Loucy (cell line): ENCODE measurements at regions not wholly inside any gene's neighbourhood (a gene's known extent, or its start where the extent isn't known, plus 50 kb on each side); places are given as distances from the start of the nearest gene placed in this dataset.

ENCODE experiments used
- H2AFZ ChIP-seq: fragments of 200-600 bp; sonication (generic); 2 replicates; pipeline ENCODE4 v1.6.0; 2016; ENCODE audit warnings: antibody characterized with exemption, mild to moderate bottlenecking, low read length, moderate library complexity
- H3F3A ChIP-seq: fragments of 200-600 bp; 2 replicates; pipeline ENCODE4 v1.6.0; 2016; ENCODE audit warnings: antibody characterized with exemption, low read depth, mild to moderate bottlenecking
- H3K27me3 ChIP-seq: fragments of 200-600 bp; sonication (generic); 2 replicates; pipeline ENCODE4 v1.6.1; 2014; ENCODE audit warnings: low read length, mild to moderate bottlenecking; ENCODE audit not compliant: insufficient read depth, poor library complexity, severe bottlenecking
- H3K36me3 ChIP-seq: fragments of 200-600 bp; sonication (generic); 2 replicates; pipeline ENCODE4 v1.6.1; 2016; ENCODE audit warnings: low read length; ENCODE audit not compliant: insufficient read depth
- H3K4me1 ChIP-seq: fragments of 200-600 bp; sonication (generic); 2 replicates; pipeline ENCODE4 v1.5.1; 2014; ENCODE audit warnings: low read length, mild to moderate bottlenecking; ENCODE audit not compliant: insufficient read depth, poor library complexity, severe bottlenecking
- H3K4me2 ChIP-seq: fragments of 200-600 bp; sonication (generic); 2 replicates; pipeline ENCODE4 v1.6.0; 2014; ENCODE audit warnings: antibody characterized with exemption, low read length, low read depth, mild to moderate bottlenecking; ENCODE audit not compliant: poor library complexity, severe bottlenecking
- H3K4me3 ChIP-seq: fragments of 200-600 bp; sonication (generic); 2 replicates; pipeline ENCODE4 v1.5.1; 2014; ENCODE audit warnings: low read length, mild to moderate bottlenecking, mixed read lengths; ENCODE audit not compliant: poor library complexity, severe bottlenecking
- H3K79me2 ChIP-seq: fragments of 200-600 bp; sonication (generic); 2 replicates; pipeline ENCODE4 v1.6.1; 2014; ENCODE audit warnings: low read length; ENCODE audit not compliant: insufficient read depth
- H3K9ac ChIP-seq: fragments of 200-600 bp; sonication (generic); 2 replicates; pipeline ENCODE4 v1.6.0; 2014; ENCODE audit warnings: mild to moderate bottlenecking, low read depth, low read length, moderate library complexity; ENCODE audit not compliant: poor library complexity, severe bottlenecking
- H3K9me2 ChIP-seq: fragments of 200-600 bp; sonication (generic); replicated peaks from 2 replicates; pipeline ENCODE4 v1.6.1; 2016; ENCODE audit warnings: low read depth, low read length, mixed read lengths
- H3K9me3 ChIP-seq: fragments of 200-600 bp; sonication (generic); 2 replicates; pipeline ENCODE4 v1.6.1; 2014; ENCODE audit warnings: mild to moderate bottlenecking, antibody characterized with exemption, low read length, low read depth; ENCODE audit not compliant: insufficient read depth
- H4K20me1 ChIP-seq: fragments of 200-600 bp; sonication (generic); 2 replicates; pipeline ENCODE4 v1.6.0; 2014; ENCODE audit warnings: antibody characterized with exemption, low read length, mild to moderate bottlenecking; ENCODE audit not compliant: insufficient read depth, poor library complexity, severe bottlenecking
- CTCF ChIP-seq: fragments of 200-600 bp; sonication (generic); conservative IDR thresholded peaks from 2 replicates; pipeline ENCODE4 v1.5.1; 2014; ENCODE audit warnings: mild to moderate bottlenecking, antibody characterized with exemption, low read length
- EZH2phosphoT487 ChIP-seq: fragments of 200-600 bp; IDR thresholded peaks from 2 replicates; pipeline ENCODE4 v1.6.1; 2018; ENCODE audit warnings: antibody characterized with exemption, mild to moderate bottlenecking, moderate library complexity, borderline replicate concordance

DNA sequence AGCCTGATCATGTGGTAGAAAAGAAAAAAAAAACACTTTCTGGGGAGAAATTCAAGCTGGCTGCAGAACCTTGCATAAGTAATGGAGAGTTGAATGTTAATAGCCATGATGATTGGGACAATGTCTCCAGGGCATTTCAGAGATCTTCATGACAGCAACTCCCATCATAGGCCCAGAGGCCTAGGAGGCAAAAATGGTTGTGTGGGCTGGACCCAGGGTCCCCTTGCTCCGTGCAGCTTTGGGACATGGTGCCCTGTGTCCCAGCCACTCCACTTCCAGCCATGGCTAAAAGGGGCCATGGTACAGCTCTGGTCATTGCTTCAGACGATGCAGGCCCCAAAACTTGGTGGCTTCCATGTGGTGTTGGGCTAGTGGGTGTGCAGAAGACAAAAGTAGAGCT lies 1170.9 kb downstream of the C4orf33 start:
- TF ChIP-seq CTCF: no peak
- TF ChIP-seq EZH2phosphoT487: no peak
- no peaks in the 10 kb centered on the region for H3K27me3 ChIP-seq
- no peaks in the 10 kb centered on the region for H3F3A ChIP-seq
- no peaks in the 10 kb centered on the region; the same call in 1 of the 2 replicates for H3K9me3 ChIP-seq
- no peak overlapping the region for H2AFZ ChIP-seq
- no peak overlapping the region for H3K4me3 ChIP-seq
- no peaks in the 10 kb centered on the region for H3K79me2 ChIP-seq
- no peak overlapping the region for H3K4me2 ChIP-seq
- H3K9me2 ChIP-seq: no peaks in the 10 kb centered on the region
- H3K9ac ChIP-seq: no peak overlapping the region
- no peaks in the 10 kb centered on the region for H4K20me1 ChIP-seq
- no peaks in the 10 kb centered on the region for H3K36me3 ChIP-seq
- no peaks in the 10 kb centered on the region for H3K4me1 ChIP-seq

DNA sequence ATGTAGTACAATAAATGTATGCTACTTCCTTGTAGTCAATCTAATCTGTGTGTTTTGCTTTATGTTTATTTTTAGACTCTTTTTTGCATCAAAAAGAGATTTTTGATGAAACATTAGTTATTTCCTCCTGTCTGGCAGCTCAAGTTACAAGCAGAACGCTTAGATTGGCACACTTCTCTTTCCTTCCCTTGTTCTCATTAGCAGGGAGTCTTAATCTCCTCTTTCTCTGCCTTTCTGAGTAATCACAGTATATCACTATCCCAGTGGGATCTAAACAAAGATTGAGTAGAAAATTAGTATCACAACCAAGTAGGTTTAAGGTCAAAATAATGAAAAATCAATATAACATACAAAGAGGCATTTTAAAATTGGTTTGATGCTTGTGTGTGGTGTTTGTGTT lies 1192.6 kb downstream of the C4orf33 start:
- Histone ChIP-seq H3K9me2 (no peaks in the 10 kb centered on the region), H3K4me3 (no peak overlapping the region)

DNA sequence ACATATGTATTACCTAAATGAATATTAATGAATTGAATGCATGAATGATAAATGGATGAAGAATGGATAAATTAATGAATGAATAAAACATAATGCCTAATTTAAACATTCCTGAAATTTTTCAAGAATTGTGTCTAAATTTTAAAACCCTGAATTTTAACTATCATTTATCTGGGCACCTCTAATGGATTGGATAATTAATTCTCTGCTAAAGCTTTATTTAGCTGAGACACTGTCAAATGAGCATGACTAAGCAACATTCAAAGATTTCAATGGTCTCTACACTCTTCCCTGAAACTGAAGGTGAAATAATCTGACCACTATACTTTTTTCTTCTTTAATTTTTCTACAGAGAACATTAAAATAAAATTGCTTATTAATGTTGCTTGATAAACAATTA lies 1197.7 kb downstream of the C4orf33 start:
- H3K9me3 ChIP-seq: no peaks in the 10 kb centered on the region
- no peak overlapping the region for H3K9ac ChIP-seq
- no peaks in the 10 kb centered on the region for H3K9me2 ChIP-seq
- H3K4me2 ChIP-seq: no peak overlapping the region
- no peak overlapping the region for H2AFZ ChIP-seq
- no peaks in the 10 kb centered on the region for H3K4me1 ChIP-seq
- TF ChIP-seq CTCF: no peak
- no peak for TF ChIP-seq EZH2phosphoT487
- no peaks in the 10 kb centered on the region for H3F3A ChIP-seq
- no peaks in the 10 kb centered on the region for H3K36me3 ChIP-seq
- H3K4me3 ChIP-seq: no peak overlapping the region
- H4K20me1 ChIP-seq: no peaks in the 10 kb centered on the region
- H3K79me2 ChIP-seq: no peaks in the 10 kb centered on the region
- H3K27me3 ChIP-seq: no peaks in the 10 kb centered on the region

More for the DNA sequence above, 1192.6 kb downstream of the C4orf33 start:
- no peak overlapping the region for H3K9ac ChIP-seq
- H3K27me3 ChIP-seq: no peaks in the 10 kb centered on the region
- TF ChIP-seq CTCF (no peak), EZH2phosphoT487 (no peak)
- H3K4me1 ChIP-seq: no peaks in the 10 kb centered on the region
- no peak overlapping the region for H3K4me2 ChIP-seq
- no peaks in the 10 kb centered on the region for H4K20me1 ChIP-seq
- H3K79me2 ChIP-seq: no peaks in the 10 kb centered on the region
- no peaks in the 10 kb centered on the region for H3K9me3 ChIP-seq
- H3K36me3 ChIP-seq: no peaks in the 10 kb centered on the region
- no peak overlapping the region for H2AFZ ChIP-seq
- no peaks in the 10 kb centered on the region for H3F3A ChIP-seq
